Right atrium auricular region (tissue), 2 donors: ENCODE measurements at regions not wholly inside any gene's neighbourhood (a gene's known extent, or its start where the extent isn't known, plus 50 kb on each side); places are given as distances from the start of the nearest gene placed in this dataset.

Source experiments
- DNase-seq: peaks from one replicate; pipeline ENCODE4 v3.0.0-alpha.2; 2019; ENCODE audit warnings: low spot score
- H3K27ac ChIP-seq, 2 donors: fragments of 200-600 bp; sonication (generic); 1 replicate in 1 of 2; 2 replicates in 1 of 2; pipeline ENCODE4 v1.5.1; 2016 to 2019
- H3K27me3 ChIP-seq, 2 donors: fragments of 200-600 bp; sonication (generic); one replicate each; pipeline versions ENCODE4 v1.5.1 to v1.6.0; 2017 to 2019
- H3K36me3 ChIP-seq: fragments of 200-600 bp; sonication (generic); one replicate; pipeline ENCODE4 v1.5.1; 2016
- H3K4me1 ChIP-seq, 2 donors: fragments of 200-600 bp; sonication (generic); one replicate each; pipeline versions ENCODE4 v1.5.1 to v1.6.0; 2017 to 2019
- H3K4me3 ChIP-seq, 2 donors: fragments of 200-600 bp; sonication (generic); 1 replicate in 1 of 2; 2 replicates in 1 of 2; pipeline ENCODE4 v1.5.1; 2017 to 2019; ENCODE audit warnings: mild to moderate bottlenecking in 1 of 2, moderate library complexity in 1 of 2
- H3K9me3 ChIP-seq, 2 donors: fragments of 200-600 bp; sonication (generic); one replicate each; pipeline ENCODE4 v1.5.1; 2019
- TF ChIP-seq, protein P1 (sequence below), 2 donors: fragments of 200-600 bp; sonication (generic); IDR thresholded peaks; one replicate each; pipeline ENCODE4 v1.5.1; 2019; ENCODE audit warnings: antibody characterized with exemption in 2 of 2

DNA sequence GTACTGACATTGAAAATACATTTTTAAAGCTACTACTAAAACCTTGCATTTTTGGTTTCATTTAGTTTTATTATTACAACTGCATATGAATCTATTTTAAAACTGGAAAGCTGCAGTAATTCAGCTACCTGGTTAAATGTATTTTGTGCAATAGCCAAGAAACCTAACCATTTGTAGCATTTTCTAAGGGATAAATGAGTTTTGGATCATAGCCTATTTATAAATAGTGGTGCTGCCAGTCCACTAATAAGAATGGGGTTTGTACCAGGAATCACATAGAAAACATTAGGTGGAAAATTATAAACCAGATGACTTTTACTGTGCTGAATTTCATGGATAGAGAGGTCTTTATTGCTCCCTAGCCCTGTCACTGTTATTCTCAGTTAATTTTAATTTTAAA is 454.7 kb downstream of the DIPK2A start:
- Histone ChIP-seq H3K27ac (no peak overlapping the region), H3K36me3 (no peaks in the 10 kb centered on the region), H3K4me1 (no peaks in the 10 kb centered on the region), H3K9me3 (no peaks in the 10 kb centered on the region), H3K4me3 (no peak overlapping the region), H3K27me3 (no peaks in the 10 kb centered on the region)
- no peak for DNase-seq
- TF ChIP-seq, protein P1, sequence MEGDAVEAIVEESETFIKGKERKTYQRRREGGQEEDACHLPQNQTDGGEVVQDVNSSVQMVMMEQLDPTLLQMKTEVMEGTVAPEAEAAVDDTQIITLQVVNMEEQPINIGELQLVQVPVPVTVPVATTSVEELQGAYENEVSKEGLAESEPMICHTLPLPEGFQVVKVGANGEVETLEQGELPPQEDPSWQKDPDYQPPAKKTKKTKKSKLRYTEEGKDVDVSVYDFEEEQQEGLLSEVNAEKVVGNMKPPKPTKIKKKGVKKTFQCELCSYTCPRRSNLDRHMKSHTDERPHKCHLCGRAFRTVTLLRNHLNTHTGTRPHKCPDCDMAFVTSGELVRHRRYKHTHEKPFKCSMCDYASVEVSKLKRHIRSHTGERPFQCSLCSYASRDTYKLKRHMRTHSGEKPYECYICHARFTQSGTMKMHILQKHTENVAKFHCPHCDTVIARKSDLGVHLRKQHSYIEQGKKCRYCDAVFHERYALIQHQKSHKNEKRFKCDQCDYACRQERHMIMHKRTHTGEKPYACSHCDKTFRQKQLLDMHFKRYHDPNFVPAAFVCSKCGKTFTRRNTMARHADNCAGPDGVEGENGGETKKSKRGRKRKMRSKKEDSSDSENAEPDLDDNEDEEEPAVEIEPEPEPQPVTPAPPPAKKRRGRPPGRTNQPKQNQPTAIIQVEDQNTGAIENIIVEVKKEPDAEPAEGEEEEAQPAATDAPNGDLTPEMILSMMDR (IDR thresholded peaks at IDR 0.05): no peak

DNA sequence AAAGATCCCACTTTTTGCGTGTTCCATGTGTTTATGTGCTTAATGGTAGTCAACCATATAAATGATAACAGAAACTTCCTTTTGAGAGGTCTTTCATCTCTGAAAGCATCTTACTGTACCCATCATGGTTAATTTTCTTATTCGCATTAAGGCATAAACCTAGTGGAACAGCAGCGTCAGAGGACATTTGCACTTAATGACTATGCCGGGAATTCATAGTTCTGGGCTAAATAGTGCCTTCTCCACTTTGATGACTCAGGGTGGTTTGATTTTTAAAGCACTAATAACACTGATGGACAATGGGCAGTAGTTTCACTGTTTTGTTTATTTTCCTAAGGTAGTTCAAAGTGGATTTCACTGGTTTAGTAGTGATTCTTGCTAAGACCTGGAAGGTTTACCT is 455.3 kb downstream of the DIPK2A start:
- no peaks in the 10 kb centered on the region for H3K27me3 ChIP-seq
- H3K4me1 ChIP-seq: no peaks in the 10 kb centered on the region
- no peaks in the 10 kb centered on the region for H3K9me3 ChIP-seq
- H3K4me3 ChIP-seq: no peak overlapping the region
- no peak overlapping the region for H3K27ac ChIP-seq
- H3K36me3 ChIP-seq: no peaks in the 10 kb centered on the region
- DNase-seq: no peak
- TF ChIP-seq, protein P1 (IDR thresholded peaks at IDR 0.05): no peak

DNA sequence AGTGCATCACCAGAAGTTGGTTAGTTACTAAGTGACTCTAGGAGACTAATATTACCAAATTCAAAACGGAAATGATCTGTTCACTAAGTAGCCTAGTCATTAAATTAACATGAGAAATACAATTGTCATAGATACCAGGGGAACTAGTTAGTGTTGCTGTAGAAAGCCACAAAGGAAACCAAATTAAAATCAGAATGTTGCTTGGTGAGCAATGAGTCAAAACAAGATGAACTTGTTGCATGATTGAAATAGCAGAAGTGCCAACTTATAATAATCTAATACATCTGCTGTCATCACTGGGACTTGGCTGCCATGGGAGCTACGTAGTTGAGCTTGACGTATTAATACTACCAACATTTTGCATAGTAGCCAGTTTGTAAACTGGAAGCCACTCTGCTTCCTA is 458.1 kb downstream of the DIPK2A start:
- TF ChIP-seq, protein P1 (IDR thresholded peaks at IDR 0.05): no peak
- H3K27me3 ChIP-seq: no peaks in the 10 kb centered on the region

DNA sequence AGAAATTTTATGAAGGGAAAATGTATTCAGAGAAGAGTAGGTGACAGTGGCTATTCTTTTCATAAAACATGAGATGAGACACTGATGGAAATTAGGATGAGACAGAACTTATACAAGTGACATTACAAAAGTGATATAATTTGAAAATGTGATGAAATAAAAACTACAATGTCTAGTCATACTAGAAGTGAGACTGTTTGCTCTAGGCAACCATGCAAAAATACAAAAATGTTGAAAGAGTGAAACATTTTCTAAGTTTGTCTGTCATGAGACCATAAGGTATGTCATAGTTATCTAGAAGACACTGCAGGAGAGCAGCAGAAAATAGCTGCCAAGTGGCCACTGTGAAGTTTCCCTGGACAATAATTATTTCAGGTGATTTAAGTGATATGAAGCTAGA is 459.5 kb downstream of the DIPK2A start:
- no peaks in the 10 kb centered on the region for H3K4me1 ChIP-seq
- H3K36me3 ChIP-seq: no peaks in the 10 kb centered on the region
- DNase-seq: no peak
- no peaks in the 10 kb centered on the region for H3K27me3 ChIP-seq
- TF ChIP-seq, protein P1 (IDR thresholded peaks at IDR 0.05): no peak
- H3K4me3 ChIP-seq: no peak overlapping the region
- H3K27ac ChIP-seq: no peak overlapping the region
- H3K9me3 ChIP-seq: no peaks in the 10 kb centered on the region

More for the DNA sequence above, 458.1 kb downstream of the DIPK2A start:
- no peaks in the 10 kb centered on the region for H3K9me3 ChIP-seq
- H3K4me3 ChIP-seq: no peak overlapping the region
- DNase-seq: no peak
- no peaks in the 10 kb centered on the region for H3K36me3 ChIP-seq
- H3K4me1 ChIP-seq: no peaks in the 10 kb centered on the region
- no peak overlapping the region for H3K27ac ChIP-seq

DNA sequence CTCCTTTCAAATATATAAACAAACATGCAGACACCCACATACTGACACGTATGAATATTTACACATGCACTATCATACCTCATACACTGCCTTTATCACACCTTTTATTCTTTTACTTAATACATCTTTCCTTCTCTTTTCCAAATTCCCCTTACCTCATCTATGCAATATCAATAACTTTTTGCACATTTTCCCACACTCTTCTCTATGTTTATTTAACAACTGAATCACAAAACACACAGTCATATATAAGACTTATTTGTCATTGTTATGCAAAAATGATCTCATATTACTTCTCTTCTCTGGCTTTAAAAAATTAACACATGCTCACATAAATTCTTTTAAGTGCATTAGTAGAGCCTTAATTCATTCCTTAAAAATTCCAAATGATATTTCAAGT is 461.4 kb downstream of the DIPK2A start:
- Histone ChIP-seq H3K27me3 (no peaks in the 10 kb centered on the region), H3K4me1 (no peaks in the 10 kb centered on the region), H3K9me3 (no peaks in the 10 kb centered on the region), H3K27ac (no peak overlapping the region), H3K4me3 (no peak overlapping the region), H3K36me3 (no peaks in the 10 kb centered on the region)
- TF ChIP-seq, protein P1 (IDR thresholded peaks at IDR 0.05): no peak
- no peak for DNase-seq

DNA sequence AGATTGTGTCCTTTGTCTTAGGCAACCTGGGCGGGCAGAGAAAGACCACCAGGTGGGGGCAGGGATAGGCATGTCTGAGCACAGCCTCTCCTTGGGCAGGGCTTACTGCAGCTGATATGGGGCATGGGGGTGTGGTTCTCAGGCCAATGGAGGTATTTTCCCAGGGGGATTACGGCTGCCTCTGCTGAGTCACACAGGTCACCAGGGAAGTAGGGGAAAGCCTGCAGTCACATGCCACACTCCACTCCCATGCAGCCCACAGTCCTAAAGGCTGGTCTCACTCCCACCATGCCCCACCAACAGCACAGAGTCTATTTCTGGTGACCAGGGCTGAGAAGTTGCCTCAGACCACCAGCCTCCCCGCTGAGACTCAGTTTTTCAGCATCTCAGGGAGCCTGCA is 466.4 kb downstream of the DIPK2A start:
- no peak for DNase-seq
- Histone ChIP-seq H3K4me3 (no peak overlapping the region), H3K36me3 (no peaks in the 10 kb centered on the region), H3K27ac (no peak overlapping the region), H3K4me1 (no peaks in the 10 kb centered on the region), H3K9me3 (no peaks in the 10 kb centered on the region), H3K27me3 (no peaks in the 10 kb centered on the region)
- TF ChIP-seq, protein P1 (IDR thresholded peaks at IDR 0.05): no peak
